GM21723 (cell line): ENCODE measurements at regions not wholly inside any gene's neighbourhood (a gene's known extent, or its start where the extent isn't known, plus 50 kb on each side); places are given as distances from the start of the nearest gene placed in this dataset.

Experiments
- ATAC-seq: cut with Tn5 transposase; IDR thresholded peaks from one replicate; pipeline ENCODE4 v1.9.1; 2021; ENCODE audit warnings: mild to moderate bottlenecking, moderate library complexity; ENCODE audit not compliant: unreplicated experiment

GRCh38 chr12:107487011-107487680 lies 198.5 kb upstream of the PWP1 start:
- no peak for ATAC-seq

- no peak for ATAC-seq
These were observed 196.9 kb upstream of the PWP1 start for GRCh38 chr12:107488666-107489065.

- peak; percentile 55 for ATAC-seq
These were observed 195.6 kb upstream of the PWP1 start for GRCh38 chr12:107490010-107490409.

- ATAC-seq: no peak
These were observed 193.7 kb upstream of the PWP1 start for GRCh38 chr12:107491856-107492255.

- ATAC-seq: no peak
These were observed 193.0 kb upstream of the PWP1 start for GRCh38 chr12:107492393-107493134.

- no peak for ATAC-seq
These were observed 192.5 kb upstream of the PWP1 start for GRCh38 chr12:107493135-107493494.

GRCh38 chr12:107493666-107494065 lies 191.9 kb upstream of the PWP1 start:
- ATAC-seq: no peak

- ATAC-seq: no peak
These were observed 191.3 kb upstream of the PWP1 start for GRCh38 chr12:107494331-107494730.

- no peak for ATAC-seq
These were observed 190.0 kb upstream of the PWP1 start for GRCh38 chr12:107495604-107496003.

GRCh38 chr12:107497231-107497630 lies 188.4 kb upstream of the PWP1 start:
- no peak for ATAC-seq

GRCh38 chr12:107500307-107500706 lies 185.3 kb upstream of the PWP1 start:
- no peak for ATAC-seq

- ATAC-seq: no peak
These were observed 183.9 kb upstream of the PWP1 start for GRCh38 chr12:107501681-107502080.

GRCh38 chr12:107503129-107503855 lies 182.3 kb upstream of the PWP1 start:
- ATAC-seq: no peak

- no peak for ATAC-seq
These were observed 181.4 kb upstream of the PWP1 start for GRCh38 chr12:107503887-107504885.

GRCh38 chr12:107509421-107509820 lies 176.2 kb upstream of the PWP1 start:
- no peak for ATAC-seq

GRCh38 chr12:107510211-107510610 lies 175.4 kb upstream of the PWP1 start:
- no peak for ATAC-seq

- ATAC-seq: no peak
These were observed 174.3 kb upstream of the PWP1 start for GRCh38 chr12:107511292-107511691.

- no peak for ATAC-seq
These were observed 173.2 kb upstream of the PWP1 start for GRCh38 chr12:107512391-107512790.

- no peak for ATAC-seq
These were observed 172.4 kb upstream of the PWP1 start for GRCh38 chr12:107513184-107513583.

GRCh38 chr12:107513636-107514400 lies 171.8 kb upstream of the PWP1 start:
- no peak for ATAC-seq
